ENCODE measurements at regions not wholly inside any gene's neighbourhood (a gene's known extent, or its start where the extent isn't known, plus 50 kb on each side); places are given as distances from the start of the nearest gene placed in this dataset.

DNA sequence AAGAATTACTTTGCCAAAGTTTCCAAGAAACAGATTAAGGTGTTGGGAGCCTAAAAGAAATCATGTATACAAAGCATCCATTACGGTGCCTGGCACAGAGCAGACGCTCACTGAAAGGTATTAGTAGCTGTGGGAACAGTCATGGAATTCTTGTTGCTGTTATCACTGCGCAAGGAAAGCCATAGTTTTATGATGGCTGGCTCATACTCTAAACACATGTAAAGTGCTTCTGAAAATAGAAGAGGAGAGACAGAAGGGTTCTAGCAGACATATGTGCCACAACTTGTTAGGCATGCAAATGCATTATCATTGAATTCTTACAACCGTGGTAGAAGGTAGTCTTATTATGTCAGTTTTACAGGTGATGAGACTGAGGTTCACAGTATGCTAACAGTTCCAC lies 112.4 kb downstream of the TENT5A start:
- intact Hi-C loops (cut with micrococcal nuclease): no loop called here
- 100% methylated on average over 1 of the region's 4 CpGs for WGBS (ENCODE audit: insufficient coverage)

GRCh38 chr6:81638366-81638765 lies 114.1 kb downstream of the TENT5A start:
- intact Hi-C loops (cut with micrococcal nuclease): no loop called here
- Histone ChIP-seq H3K79me2 (ENCODE audit: insufficient read depth, low read length) (no peaks in the 10 kb centered on the region), H3K4me1 (ENCODE audit: control insufficient read depth in 1 of 2, insufficient read depth in 2 of 2, low read length in 2 of 2) (no peaks in the 10 kb centered on the region), H2AFZ (ENCODE audit: insufficient read depth, low read depth, low read length, poor library complexity, severe bottlenecking) (no peak overlapping the region), H3K4me3 (replicated peaks in 1 of 3; ENCODE audit: low read depth in 2 of 3, low read length in 3 of 3) (no peak overlapping the region), H3K27me3 (ENCODE audit: control insufficient read depth in 2 of 2, insufficient read depth in 2 of 2, low read length in 2 of 2) (no peaks in the 10 kb centered on the region), H4K20me1 (ENCODE audit: insufficient read depth, low read length) (no peaks in the 10 kb centered on the region), H3K9me3 (replicated peaks in 1 of 2; ENCODE audit: control insufficient read depth in 1 of 2, insufficient read depth in 1 of 2, low read length in 2 of 2) (no peaks in the 10 kb centered on the region), H3K36me3 (replicated peaks in 1 of 2; ENCODE audit: control insufficient read depth in 1 of 2, insufficient read depth in 2 of 2, low read length in 2 of 2) (no peaks in the 10 kb centered on the region), H3K9ac (ENCODE audit: insufficient read depth, low read length, poor library complexity, severe bottlenecking) (no peak overlapping the region), H3K4me2 (replicated peaks; ENCODE audit: extremely low read depth, low read length, poor library complexity, severe bottlenecking) (no peak overlapping the region), H3K27ac (ENCODE audit: low read depth in 1 of 2, low read length in 2 of 2) (no peak overlapping the region)
- H3K4me1 Mint-ChIP-seq: no peaks in the 10 kb centered on the region
- peaks cover 0 to 1% (median 0%) of the 10 kb centered on the region in 3 donors for H3K27me3 Mint-ChIP-seq (ENCODE audit: low read depth in 3 of 3)
- no peak overlapping the region for H3K4me3 Mint-ChIP-seq
- peaks cover 3 to 8% (median 6%) of the 10 kb centered on the region in 7 donors for H3K9me3 Mint-ChIP-seq
- H3K36me3 Mint-ChIP-seq: no peaks in the 10 kb centered on the region
- TF ChIP-seq CTCF (IDR thresholded peaks at IDR 0.05): no peak
- no peak overlapping the region for H3K27ac Mint-ChIP-seq
- DNase-seq: no peak
- 96% methylated on average over 3 of the region's 4 CpGs for WGBS (ENCODE audit: insufficient coverage)

More for the DNA sequence above, 112.4 kb downstream of the TENT5A start:
- H3K9ac ChIP-seq (ENCODE audit: insufficient read depth, low read length, poor library complexity, severe bottlenecking): no peak overlapping the region
- no peaks in the 10 kb centered on the region for H4K20me1 ChIP-seq (ENCODE audit: insufficient read depth, low read length)
- no peaks in the 10 kb centered on the region for H3K36me3 ChIP-seq (replicated peaks in 1 of 2; ENCODE audit: control insufficient read depth in 1 of 2, insufficient read depth in 2 of 2, low read length in 2 of 2)
- no peak overlapping the region for H3K4me2 ChIP-seq (replicated peaks; ENCODE audit: extremely low read depth, low read length, poor library complexity, severe bottlenecking)
- no peak overlapping the region for H3K27ac ChIP-seq (ENCODE audit: low read depth in 1 of 2, low read length in 2 of 2)
- Mint-ChIP-seq H3K4me3 (no peak overlapping the region), H3K27me3 (ENCODE audit: low read depth in 3 of 3) (peaks cover 0 to 1% (median 0%) of the 10 kb centered on the region in 3 donors), H3K9me3 (peaks cover 3 to 8% (median 5%) of the 10 kb centered on the region in 7 donors), H3K4me1 (no peaks in the 10 kb centered on the region), H3K27ac (no peak overlapping the region), H3K36me3 (no peaks in the 10 kb centered on the region)
- H3K9me3 ChIP-seq (replicated peaks in 1 of 2; ENCODE audit: control insufficient read depth in 1 of 2, insufficient read depth in 1 of 2, low read length in 2 of 2): peaks cover 0 to 2% of the 10 kb centered on the region in 2 donors
- H3K4me3 ChIP-seq (replicated peaks in 1 of 3; ENCODE audit: low read depth in 2 of 3, low read length in 3 of 3): no peak overlapping the region
- no peaks in the 10 kb centered on the region for H3K27me3 ChIP-seq (ENCODE audit: control insufficient read depth in 2 of 2, insufficient read depth in 2 of 2, low read length in 2 of 2)
- no peak for DNase-seq
- no peaks in the 10 kb centered on the region for H3K4me1 ChIP-seq (ENCODE audit: control insufficient read depth in 1 of 2, insufficient read depth in 2 of 2, low read length in 2 of 2)
- no peak for TF ChIP-seq CTCF (IDR thresholded peaks at IDR 0.05)
- no peaks in the 10 kb centered on the region for H3K79me2 ChIP-seq (ENCODE audit: insufficient read depth, low read length)
- H2AFZ ChIP-seq (ENCODE audit: insufficient read depth, low read depth, low read length, poor library complexity, severe bottlenecking): no peak overlapping the region

Data from CD14-positive monocyte (primary cell).